ENCODE measurements at regions not wholly inside any gene's neighbourhood (a gene's known extent, or its start where the extent isn't known, plus 50 kb on each side); places are given as distances from the start of the nearest gene placed in this dataset.

- peak; percentile 75 for DNase-seq
Measured at GRCh38 chr11:13105237-13105844, 96.2 kb downstream of the RASSF10 start.

- DNase-seq = no peak
Measured at GRCh38 chr11:13107544-13108044, 98.5 kb downstream of the RASSF10 start.

DNA sequence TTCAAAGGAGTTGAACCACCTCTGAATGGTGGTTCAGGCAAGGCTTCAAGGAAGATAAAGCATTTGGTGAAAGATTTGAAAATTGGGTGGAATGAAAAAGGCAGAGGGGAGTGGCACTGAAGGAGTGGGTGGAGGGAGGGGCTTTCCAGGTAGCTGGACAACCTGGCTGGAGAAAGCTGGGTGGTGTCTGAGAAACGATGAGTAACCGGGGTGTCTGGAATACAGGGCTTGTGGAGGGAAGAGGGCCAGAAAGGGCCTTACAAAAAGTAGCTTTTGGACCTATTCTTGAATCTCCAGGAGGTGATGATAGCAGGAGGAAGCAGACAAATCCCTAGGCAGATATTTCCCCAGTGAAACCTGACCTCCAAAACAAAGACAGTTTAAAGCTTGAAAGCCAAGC lies 99.3 kb downstream of the RASSF10 start:
- DNase-seq = no peak

DNA sequence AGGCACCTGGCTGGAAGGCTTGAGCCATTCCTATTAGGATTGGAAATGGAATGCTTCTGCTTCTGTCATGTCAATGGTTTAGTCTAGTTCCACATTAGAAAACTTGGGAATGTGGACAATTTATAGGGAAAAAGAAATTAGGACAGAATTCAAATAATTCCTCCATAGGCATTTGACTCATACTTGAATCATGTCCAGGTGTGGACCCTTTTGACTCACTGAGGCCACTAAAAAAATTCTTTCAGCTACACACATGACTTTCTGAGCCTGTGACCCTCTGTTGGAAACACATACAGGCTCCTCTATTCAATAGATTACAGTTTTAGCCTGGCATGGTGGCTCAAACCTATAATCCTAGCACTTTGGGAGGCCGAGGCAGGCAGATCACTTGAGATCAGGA lies 100.5 kb downstream of the RASSF10 start:
- no peak for DNase-seq

DNA sequence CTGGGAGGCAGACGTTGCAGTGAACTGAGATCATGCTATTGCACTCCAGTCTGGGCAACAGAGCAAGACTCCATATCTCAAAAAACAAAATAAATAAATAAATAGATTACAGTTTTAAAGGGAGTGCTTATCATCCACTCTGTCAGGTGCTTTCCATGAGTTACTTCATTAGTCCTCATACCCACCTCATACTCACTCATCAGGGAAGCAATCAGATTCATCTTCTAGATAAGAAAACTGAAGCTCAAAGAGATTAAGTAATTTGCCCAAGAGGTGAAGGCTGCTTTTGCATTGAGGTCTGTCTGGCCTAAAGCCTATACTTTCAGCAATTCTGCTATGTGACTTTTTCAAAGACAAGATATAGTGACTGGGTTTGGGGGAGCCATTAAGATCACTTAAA lies 101.0 kb downstream of the RASSF10 start:
- no peak for DNase-seq

- peak; percentile 15 for DNase-seq
Measured at GRCh38 chr11:13110929-13111812, 102.1 kb downstream of the RASSF10 start.

DNA sequence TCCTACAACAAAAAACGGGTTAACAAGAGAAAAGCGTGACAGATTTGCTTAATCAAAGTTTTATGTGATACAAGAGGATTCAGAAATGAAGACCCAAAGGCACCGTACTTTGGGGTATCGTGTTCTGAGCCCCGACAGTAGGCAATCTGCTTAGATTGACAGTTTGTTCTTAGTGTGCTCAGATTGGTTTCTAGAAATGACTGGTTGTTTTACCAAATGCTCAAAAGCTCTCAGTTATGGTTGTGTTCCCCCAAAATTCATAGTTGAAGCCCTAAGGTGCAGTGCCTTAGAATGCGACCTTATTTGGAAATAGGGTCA lies 102.7 kb downstream of the RASSF10 start:
- no peak for DNase-seq

DNA sequence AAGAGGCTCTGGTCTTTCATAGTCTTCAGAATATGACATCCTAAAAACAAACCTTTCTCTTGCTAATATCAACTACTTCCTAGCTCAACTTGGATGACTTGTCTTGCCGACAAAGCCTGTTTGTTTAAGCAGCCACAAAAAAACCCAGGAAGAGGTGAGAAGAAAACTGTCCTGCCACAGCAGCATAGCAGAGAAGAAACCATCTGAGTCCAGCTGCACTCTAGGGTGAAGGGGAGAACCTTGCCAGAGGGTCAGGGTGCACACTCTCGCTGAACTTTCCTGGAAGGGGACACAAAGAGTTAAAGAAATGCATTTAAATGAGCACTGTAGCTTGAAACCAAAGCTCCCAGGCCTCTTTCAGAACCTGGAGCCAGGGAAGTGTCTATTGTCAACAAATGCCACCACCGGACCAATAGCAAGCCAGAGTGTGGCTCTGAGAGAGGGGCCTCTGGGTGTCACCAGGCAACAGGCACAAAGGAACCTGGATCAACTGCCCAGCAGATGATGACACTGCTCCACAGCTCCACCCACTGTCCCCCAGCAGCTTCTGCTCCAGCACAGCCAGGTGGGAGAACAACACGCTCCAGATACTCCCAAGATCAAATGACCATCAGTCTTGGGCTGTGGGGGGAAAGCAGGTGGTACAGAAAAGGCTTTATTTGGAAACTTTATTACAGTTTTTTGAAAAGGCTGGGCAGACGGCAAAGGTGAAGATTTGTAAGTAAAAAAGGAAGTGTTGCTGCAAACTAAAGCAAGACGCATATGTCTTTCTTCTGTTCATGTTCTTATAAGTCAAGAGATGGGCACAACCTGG lies 105.7 kb downstream of the RASSF10 start:
- peak; percentile 42 for DNase-seq

DNA sequence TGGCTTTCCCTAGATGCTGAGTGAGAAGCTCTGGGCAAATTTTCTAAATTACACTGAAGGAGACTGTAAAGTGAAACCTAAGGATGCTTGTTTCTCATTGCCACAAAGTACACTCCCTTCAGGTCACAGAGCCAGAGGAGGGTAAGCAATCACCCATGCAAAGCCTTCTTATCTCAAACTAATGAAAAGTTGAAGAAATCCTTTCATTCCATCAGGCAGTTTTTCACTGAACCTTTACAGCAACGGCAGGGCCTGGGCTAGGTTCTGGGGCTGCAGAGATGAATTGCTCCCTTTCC lies 106.2 kb downstream of the RASSF10 start:
- no peak for DNase-seq

- DNase-seq = no peak
Measured at GRCh38 chr11:13116491-13116890, 107.4 kb downstream of the RASSF10 start.

DNA sequence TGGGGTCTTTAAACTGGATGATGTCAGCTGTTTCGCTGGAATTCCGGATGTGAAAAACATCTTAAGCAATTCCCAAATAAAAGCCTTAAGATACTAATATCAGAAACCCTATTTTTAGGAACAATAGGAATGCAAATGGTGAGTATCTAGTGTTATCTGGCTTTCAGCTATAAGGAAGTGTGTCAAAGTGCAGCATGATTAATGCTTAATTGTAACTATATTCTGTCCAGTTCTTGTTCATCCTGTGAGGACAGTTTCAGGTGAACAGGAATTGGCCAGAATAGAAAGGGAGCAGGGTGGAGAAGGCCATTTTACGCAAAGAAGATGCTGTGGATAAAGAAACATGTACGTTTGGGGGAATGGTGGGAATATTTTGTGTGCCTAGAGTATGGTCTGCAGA lies 108.2 kb downstream of the RASSF10 start:
- DNase-seq = no peak

GRCh38 chr11:13118194-13118593 lies 109.1 kb downstream of the RASSF10 start:
- DNase-seq = no peak

DNA sequence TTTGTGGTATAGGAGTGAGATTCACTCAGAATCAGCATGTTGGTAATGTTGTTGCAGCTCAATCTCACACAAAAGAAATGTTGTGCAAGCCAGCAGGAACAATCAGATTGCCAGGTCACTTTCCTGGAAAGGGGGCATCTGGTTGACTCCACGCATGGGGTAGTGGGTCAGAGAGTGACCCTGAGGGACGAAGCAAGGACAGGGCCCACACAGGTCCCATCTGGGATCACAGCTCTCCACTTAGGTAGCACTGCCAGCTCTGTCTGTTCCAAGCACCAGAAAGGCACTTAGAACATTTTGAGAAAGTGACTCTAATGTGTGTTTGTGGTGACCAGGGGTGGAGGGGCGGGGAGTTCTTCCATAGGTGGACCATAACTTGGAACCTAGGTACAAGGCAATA lies 109.5 kb downstream of the RASSF10 start:
- DNase-seq = no peak

GRCh38 chr11:13119361-13119760 lies 110.2 kb downstream of the RASSF10 start:
- DNase-seq = no peak

GRCh38 chr11:13119941-13120520 lies 110.9 kb downstream of the RASSF10 start:
- no peak for DNase-seq

- no peak for DNase-seq
Measured at GRCh38 chr11:13120691-13121090, 111.6 kb downstream of the RASSF10 start.

DNA sequence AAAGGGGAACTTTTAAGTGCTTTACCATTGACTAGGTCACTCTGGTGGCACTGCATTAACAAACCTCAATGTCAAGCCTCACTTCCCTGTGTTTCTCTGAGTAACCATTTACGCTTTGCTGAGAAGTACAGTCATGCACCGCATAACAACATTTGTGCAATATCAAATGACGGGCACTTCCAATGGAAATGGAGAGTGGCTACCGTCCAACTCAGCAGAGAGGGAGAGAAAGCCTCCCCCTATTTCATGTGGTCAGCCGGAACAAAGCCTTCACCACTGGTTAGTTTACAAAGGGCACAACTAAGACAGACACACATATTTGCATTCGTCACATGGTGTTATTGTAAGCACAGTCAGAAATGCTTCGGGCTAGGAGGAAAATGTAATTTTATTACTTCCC lies 117.3 kb downstream of the RASSF10 start:
- DNase-seq = peak; percentile 97

GRCh38 chr11:13127161-13127560 lies 118.0 kb downstream of the RASSF10 start:
- no peak for DNase-seq

DNA sequence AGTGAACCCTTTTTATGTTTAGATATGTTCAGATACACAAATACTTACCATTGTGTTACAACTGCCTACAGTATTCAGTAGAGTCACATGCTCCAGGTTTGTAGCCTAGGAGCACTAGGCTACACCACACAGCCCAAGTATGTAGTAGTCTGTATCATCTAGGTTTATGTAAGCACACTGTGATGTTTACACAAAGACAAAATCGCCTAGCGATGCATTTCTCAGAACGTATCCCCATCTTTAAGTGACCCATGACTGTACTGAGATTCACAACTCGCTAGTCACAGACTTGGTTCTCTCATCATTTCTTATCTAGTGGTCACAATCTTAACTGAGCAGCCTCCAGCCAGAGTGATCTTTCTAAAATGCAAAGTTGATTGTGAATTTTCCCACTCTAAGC lies 119.2 kb downstream of the RASSF10 start:
- no peak for DNase-seq

- DNase-seq = no peak
Measured at GRCh38 chr11:13134066-13134465, 125.0 kb downstream of the RASSF10 start.

DNA sequence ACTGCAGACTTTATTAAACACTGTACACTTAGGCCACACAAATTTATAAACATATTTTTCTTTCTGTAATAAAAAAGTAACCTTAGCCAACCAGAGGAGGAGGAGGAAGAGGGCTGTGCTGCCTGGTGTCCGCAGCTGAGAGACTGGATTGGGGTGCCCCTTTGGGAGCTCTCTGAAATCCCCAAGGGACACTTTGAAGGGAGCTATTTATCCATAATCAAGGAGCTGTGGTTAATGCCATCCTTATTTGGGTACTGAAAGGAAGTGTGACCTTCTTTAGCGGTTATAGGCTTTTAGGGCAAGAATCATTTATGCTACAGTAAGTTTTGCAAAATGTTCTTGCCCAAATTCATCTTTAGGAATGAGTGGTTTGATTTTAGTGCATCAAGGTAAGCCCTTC lies 125.8 kb downstream of the RASSF10 start:
- peak; percentile 35 for DNase-seq

DNA sequence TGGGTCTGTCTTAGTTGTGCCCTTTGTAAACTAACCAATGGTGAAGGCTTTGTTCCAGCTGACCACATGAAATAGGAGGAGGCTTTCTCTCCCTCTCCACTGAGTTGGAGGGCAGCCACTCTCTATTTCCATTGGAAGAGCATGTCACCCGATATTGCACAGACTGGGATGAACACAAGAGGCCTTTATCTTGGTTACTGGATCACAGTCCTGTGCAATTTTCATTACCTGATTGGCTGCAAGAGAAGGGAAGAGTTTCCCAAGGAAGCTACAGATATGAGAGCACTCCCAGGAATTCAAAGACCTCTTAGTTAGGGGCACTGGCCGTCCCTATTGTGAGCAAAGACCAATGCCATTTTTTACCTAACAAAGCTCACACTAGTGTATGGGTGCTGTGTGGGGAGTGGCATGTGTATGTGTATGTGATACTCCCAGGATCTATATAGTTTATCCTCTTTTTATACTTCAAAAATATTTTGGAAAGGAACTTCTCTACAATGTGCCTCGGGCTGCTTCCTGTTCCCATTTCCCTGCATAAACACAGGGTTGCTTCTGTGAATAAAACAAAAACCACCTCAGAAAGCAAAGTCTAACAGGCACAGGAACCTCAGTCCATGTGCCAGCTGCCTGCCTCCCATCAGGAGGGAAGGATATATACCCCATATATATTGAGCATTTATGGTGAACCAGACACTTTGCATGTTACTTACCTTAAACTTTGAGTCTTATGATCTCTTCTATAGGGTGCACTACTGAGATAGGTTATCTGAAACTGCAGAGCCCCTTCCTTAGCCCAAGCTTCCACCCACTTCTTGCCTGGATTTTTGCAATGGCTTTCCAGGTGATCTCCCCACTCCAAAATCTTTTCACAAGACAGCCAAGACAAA lies 126.5 kb downstream of the RASSF10 start:
- no peak for DNase-seq

GRCh38 chr11:13136272-13136596 lies 127.1 kb downstream of the RASSF10 start:
- DNase-seq = no peak
